Stimulated activated CD8-positive, alpha-beta memory T cell treated with anti-CD3 and anti-CD28 coated beads, Interleukin-2, amount 100 ng/mL, for 1 hour (primary cell): ENCODE measurements at regions not wholly inside any gene's neighbourhood (a gene's known extent, or its start where the extent isn't known, plus 50 kb on each side); places are given as distances from the start of the nearest gene placed in this dataset.

Experiments
- DNase-seq, 2 donors: peaks; one replicate each; pipeline ENCODE4 v3.0.0-alpha.2; 2020; ENCODE audit warnings: low read depth in 2 of 2

DNA sequence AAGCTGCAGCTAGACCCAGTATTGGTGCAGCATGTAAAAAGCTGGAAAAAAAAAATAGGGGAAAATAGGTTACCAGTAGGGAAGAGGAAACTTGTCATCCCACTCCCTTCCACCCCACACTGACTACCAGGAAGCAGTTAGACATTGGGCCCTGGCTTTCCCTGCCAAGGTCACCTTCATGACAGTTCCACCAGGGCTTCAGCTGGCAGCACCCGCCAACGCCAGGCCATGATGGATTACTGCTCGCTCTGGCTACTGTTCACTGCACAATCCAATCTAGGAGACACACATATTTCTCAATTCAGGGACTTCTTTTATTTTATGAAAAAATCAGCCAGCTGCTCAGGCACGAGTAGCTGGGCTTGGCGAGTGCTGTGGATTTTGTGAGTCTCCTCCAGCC, 127.7 kb downstream of the DMRTA2 start:
- DNase-seq, result no peak

DNA sequence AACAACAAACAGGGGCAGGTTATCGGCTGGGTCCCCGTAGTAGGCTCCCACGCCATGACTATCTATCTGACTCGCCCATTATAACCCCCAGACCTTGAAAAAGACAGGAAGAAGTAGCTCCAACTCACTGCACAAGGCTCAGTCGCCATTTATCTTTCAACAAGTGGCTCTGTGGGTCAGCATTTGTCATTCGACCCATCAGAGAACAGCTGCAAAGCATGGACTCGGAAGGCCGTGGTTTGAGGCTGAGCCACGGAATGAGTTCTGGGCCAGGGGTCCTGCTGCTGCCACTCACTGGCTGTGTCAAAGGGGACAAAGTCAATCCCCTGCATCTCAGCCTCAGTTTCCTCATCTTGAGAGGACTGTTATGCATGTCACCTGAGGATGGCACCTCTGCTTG, 131.0 kb downstream of the DMRTA2 start:
- DNase-seq, result no peak

DNA sequence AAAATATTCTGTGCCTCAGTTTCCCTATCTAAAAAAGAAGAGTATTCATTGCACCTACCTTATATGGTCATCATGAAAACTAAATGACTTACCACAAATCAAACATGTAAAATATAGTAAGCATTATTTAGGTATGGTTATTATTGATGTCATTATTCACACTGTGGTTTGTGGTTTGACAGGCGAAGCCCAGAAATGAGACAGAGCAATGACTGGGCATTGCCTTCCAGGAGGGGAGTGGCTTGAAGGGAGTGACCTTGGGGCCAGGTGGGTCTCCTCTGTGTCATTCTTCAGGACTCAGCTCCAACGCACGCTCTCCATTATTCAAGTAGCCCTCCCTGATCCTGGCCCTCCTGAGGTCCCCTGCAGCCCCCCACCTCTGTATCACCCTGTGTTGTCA, 133.7 kb downstream of the DMRTA2 start:
- no peak for DNase-seq

DNA sequence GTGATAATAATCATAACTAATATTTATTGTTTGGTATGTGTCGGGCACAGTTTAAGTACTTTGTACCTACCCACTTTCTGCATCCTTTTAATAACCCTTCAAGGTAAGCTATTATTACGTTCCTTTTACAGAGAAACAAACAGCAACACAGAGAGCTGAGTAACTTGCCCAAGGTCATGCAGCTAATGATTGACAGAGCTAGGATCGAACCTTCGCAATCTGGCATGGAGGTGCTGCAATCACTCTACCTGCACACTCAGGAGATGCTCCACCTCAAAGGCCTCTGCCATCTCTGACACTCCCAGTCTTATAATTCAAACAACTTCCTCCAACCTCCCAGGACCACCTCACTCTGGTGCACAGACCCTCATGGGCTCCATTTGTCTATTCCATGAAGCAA, 137.2 kb downstream of the DMRTA2 start:
- DNase-seq, result no peak

DNA sequence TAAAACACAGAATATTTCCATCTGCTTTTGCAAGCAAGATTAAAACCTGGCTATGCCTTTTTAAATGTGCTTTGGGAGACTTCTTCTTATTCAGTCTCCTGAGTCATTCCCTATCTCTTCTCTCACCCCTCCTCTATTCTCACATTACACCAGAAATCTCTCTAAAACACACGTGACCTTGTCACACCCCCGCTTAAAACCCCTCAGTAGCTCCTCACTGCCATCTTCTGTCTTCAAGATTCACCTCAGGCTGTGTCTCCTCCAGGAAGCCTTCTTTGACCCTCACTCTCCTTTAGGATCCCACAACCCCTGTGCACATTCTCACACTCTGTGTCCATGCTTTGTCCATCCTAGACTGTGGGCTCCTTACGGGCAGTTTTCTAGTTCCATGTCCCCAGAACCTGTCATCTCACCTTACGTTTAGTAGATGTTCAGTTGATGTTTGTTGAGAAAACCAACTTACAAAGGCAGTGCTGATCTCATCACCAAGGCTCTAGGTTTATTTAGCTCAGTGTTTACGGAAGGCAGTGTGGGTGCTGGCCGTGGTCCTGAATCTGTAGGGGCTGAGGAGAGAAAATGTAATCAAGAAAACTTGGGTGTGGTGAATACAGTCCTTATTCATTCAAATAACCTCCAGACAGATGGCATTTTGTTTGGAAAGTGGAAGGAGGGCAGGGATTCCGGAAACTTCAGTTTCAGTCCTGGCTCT, 143.5 kb downstream of the DMRTA2 start:
- no peak for DNase-seq

DNA sequence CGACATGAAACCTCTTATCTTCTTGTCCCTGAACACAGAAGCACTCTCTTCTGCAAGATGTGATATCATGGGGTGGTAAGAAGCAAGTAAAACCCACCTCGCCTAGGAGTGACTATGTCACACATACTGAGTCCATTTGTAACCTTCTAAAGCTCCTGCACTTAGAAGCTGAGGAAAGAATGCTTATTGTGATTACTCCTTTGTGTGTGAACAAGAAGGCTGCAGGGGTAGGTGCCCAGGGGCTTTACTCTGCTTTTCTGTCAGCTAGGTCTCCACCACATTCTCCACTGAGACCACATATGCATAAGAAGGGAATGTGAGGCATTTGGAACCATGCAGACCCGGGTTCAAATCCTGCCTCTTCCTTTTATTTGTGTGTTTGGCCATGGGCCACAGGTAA, 144.3 kb downstream of the DMRTA2 start:
- no peak for DNase-seq

DNA sequence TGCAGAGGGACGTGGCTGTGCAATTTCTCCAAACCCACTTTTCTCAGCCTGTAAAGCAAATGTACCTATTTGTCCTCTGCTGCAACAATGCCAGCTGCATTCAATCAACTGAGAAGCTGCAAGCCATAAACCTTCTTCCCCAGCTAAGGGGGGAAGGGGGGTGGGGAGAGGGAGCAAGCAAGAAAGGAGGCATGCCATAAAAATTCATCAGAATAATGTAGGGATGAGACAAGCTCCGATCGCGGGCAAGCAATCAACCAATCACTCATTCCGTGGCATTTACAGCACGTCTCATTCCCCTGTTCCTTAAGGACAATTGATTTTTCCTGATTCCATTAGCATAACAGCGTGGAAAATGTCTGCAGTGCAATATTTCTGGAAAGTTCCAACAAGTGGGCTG, 144.8 kb downstream of the DMRTA2 start:
- DNase-seq, result no peak

DNA sequence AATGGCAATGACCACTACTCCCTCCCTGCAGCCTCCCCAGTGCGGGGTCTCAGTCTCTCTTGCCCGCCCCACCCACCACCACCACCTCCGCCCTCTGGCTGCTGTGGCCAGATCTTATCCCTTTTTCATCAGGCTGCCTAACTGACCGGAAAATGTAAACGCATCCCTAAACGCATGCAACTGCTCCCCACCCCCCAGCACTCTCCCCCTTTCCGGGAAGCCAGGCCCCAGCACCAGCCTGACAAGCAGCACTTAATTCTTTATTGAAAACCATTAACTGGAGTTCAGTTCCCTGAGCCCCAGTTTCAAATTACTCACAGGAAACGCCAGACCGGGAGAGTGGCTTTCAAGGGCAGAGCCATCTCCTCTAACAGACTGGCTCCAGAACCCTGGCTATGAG, 147.7 kb downstream of the DMRTA2 start:
- DNase-seq, result no peak

DNA sequence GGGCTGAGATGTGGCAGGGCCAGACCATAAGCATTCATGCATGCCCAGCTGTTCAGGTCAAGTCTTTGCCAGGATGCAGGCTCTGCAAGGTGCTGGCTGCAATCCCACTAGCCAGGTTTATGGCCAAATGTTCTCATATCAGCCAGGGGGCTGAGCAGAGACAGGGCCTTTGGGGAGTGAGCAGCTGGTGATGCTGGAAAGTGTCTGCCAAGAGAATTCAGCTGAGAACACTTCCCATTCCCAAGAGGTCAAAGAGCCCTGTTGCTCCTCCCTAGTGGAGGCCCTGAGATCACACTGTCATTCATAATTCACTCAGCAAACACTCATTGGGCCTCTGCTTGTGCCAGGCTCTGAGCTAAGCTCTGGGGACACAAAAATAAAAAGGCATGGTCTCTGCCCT, 150.3 kb downstream of the DMRTA2 start:
- DNase-seq, result no peak

DNA sequence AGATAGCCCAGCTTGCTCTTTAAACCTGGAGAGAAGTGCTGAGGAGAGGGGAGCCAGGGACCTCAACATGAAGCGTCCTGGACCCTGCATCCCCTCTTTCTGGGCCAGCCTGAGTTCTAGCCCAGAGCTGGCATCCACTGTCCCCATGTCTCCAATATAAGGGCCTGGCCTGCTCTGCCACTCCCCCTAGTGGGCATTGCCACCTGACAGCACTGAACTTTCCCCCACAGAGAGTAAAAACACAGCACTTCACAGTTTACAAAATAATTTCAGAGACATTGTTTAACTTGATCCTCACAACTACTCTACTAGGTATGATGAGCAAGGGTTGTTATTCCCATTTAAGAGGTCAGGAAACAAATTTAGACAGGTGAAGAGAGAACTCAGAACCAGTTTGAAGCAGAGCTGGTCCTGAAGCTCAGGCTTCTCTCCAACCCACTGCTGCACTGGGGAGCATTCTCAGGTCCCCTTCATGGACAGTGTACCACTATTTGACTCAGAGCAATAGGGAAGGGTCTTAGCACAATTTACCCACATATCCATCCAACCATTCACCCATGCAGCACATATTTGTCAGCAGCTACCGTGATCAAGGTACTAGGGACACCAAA, 151.2 kb downstream of the DMRTA2 start:
- no peak for DNase-seq

DNA sequence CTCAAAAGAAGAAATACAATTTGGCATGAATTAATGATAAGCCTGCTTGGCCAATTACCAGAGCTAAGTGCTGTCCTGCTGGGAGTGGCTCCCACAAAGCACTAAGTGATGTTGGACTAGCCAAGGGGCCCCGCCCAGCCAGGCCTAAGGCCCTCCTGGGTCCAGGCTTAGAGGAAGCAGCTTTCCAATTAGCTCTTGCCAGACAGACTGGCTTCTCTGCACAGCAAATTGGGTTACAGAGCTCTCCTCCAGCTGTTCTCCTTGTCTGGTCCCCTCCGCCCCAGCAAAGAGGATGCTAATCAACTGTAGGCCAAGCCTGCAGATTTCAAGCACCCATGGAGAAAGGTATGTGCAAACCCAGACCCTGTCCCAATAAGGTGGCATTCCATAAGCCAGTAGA, 151.9 kb downstream of the DMRTA2 start:
- DNase-seq, result no peak

DNA sequence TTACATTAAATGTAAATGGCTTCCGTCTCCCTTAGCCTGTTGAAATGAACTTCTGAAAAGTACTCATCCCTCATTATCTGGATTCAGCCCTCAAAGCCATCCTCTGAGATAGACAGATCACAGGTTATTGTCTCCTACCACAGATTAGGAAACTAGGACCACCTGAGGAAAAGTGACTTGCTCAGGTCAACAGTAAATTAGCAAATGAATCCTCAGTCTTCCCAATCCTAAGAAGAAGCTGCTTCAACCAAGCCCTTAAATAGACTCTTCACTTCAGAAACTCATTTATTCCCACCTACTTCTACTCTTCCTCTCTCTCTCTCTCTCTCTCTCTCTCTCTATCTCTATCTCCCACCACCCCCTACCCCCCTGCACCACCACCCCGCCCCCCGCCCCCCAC, 152.3 kb downstream of the DMRTA2 start:
- DNase-seq, result no peak

DNA sequence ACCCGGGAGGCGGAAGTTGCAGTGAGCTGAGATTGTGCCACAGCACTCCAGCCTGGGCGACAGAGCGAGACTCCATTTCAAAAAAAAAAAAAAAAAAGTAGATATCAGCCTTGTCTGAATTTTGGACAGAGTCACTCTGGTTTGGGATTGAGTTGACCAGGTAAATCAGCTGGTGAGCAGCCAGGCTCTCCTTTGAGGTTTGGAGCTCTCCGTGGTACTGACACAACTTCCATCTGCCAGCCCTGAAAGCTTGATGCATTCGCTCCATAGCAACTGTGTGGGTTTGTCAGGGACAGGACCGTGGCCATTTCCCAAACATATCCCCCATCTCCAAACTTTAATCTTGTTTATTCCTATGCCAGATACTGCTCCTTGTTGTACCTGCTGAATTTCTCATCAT, 155.2 kb downstream of the DMRTA2 start:
- no peak for DNase-seq

DNA sequence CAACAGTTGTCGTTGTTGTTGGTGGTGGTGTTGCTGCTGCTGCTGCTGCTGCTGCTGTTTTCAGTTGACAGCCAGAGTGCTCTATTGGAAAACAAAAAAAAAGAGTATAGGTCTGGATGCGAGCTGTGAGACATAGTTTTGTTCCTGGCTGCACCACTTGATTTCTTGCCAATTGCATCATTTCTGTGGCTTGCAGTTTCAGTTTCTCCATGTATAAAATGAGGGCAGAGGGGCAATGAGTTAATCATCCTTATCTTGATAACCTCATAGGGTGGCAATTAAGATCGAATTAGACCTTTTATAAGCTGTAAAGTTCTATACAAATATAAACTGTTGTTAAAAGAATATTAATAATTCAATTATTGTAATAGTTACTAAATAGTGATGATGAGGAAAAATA, 156.7 kb downstream of the DMRTA2 start:
- no peak for DNase-seq

DNA sequence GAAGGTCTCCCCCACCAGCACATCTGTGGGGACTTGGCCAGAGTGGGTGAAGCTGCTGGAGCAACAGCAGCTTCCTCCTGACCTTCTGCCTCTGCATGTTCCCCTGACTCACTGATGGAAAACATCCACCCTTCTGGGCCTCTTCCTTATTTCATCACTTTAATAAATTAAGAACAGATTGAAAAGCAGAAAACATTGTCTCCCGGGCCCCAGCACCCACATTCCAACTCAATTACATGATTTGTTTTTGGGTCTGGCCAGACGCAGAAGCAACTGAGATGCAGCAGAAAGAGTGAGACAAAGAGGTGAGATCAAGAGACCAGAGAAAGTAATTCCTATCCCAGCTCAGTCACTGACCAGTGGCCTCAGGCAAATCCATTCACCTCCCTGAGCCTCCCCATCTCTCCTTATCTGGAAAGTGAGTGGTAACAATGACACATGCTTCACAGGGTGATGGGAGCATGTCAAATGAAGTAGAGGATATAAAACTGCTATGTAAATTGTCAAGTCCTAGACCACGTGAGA, 157.1 kb downstream of the ELAVL4 start:
- no peak for DNase-seq

DNA sequence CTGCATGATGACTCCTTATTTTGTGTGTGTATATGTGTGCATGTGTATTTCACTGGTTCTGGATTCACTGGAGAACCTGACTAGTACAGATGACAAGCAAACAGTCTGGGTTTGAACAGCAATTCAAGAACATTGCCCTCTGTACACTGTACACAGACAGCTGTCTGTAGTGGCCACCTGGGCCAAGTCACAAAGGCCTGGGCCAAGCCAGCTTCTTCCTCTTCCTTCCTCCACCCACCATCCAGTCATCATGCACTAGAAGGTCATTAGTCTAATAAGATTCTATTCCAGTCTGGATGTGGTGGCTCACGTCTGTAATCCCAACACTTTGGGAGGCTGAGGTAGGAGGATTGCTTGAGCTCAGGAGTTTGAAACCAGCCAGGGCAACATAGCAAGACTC, 155.9 kb downstream of the ELAVL4 start:
- DNase-seq, result no peak

DNA sequence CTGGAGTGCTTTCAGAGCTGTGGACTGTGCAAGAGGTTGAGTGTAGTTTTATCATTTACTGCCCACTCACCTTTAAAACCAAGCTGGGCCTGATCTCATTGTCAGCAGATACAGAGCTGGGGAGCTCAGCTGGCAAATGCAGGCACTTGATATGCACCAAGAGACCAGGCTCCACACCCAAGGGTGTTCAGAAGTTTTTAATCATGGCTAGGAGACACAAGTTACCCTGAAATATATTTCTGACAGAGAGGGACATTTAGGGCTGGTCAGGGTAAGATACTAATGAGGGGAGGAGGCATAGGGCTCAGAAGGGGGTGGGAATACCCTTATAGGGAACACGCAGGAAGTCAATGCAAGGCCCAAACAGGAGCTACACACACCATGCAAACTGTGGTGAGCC, 153.7 kb downstream of the ELAVL4 start:
- no peak for DNase-seq

DNA sequence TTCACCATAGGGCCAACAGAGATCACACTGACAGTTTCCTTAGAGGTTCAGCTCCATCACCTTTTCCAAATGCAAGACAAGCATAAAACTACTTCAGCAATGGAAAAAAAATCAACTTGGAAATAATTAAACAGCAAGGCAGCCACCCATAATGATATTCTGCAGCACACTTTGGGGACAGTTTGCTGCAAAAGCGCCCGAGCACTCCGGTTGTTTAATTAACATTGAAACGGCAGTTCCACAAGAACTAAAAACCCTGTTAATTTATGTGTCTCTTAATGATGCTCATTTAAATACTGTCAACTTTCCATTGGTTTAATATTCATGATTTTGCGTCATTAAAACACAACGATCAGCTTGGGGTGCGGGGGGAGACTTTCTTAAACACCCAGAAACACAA, 153.2 kb downstream of the ELAVL4 start:
- DNase-seq, result no peak

DNA sequence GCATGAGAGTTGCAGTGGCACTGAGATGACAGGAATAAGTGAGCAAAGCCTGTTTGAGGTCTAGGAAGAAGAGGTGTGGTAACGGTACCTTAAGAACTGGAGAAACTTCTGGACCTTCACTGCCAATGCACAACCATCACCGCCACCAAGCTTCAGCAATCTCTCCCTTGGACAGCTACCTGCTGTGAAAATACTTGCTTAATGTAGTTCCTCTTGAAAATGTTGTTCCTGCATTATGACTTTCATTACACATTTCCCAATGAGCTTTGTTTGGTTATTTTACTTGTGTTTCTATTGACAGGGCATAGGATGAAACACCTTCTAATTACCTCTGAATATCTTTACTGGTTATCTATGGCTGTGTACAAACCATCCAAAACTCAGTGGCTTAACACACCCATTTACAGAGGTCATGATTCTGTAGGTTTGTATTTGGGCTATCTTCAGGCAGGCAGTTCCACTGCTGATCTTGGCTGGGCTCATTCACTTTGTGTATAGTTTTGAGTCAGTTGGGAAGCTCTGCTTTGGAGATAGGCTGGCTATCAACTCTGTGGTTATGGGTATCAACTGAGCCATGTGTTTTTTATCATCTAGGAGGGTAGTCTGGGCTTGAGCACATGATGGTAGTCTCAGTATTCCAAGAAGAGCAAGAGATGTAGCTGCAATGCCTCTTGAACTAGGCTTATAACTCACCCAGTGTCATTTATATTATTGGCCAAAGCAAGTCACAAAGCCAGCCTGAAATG, 149.4 kb downstream of the ELAVL4 start:
- no peak for DNase-seq

DNA sequence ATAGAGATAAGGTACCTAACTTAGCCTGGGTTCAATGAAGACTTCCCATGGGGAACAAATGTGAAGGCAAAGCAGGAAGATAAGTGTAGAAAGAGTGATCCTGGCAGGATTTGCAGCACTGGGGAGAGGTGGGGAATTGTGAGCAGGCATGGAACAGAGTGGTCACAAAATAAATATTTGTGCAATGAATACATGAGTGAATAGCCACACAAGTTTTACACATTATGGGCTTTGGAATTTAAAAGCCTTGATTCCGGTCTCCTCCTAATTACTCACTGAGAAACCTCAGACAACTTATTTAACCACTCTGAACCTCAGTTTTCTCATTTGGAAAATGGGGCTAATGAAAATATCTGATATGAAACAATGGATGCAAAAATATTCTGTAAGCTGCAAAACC, 148.3 kb downstream of the ELAVL4 start:
- DNase-seq, result no peak
